Skeletal muscle tissue (tissue), 3 donors: ENCODE measurements at regions not wholly inside any gene's neighbourhood (a gene's known extent, or its start where the extent isn't known, plus 50 kb on each side); places are given as distances from the start of the nearest gene placed in this dataset.
"Not testable (repeated sequence)": the region's sequence is repeated elsewhere in the genome, so short reads cannot be mapped to it uniquely, and the experiment has no call there.

Source experiments
- H3K27ac ChIP-seq: one replicate; pipeline ENCODE4 v1.7.0; 2013; ENCODE audit warnings: mild to moderate bottlenecking, low read depth, low read length, inconsistent platforms
- H3K27me3 ChIP-seq, 3 donors: one replicate each; pipeline ENCODE4 v1.7.0; 2013; ENCODE audit warnings: low read length in 3 of 3; ENCODE audit not compliant: control insufficient read depth in 3 of 3, insufficient read depth in 3 of 3
- H3K36me3 ChIP-seq, 3 donors: one replicate each; pipeline ENCODE4 v1.7.0; 2013; ENCODE audit warnings: low read length in 3 of 3; ENCODE audit not compliant: control insufficient read depth in 3 of 3, insufficient read depth in 3 of 3
- H3K4me1 ChIP-seq, 3 donors: one replicate each; pipeline ENCODE4 v1.7.0; 2013; ENCODE audit warnings: low read length in 3 of 3, mild to moderate bottlenecking in 3 of 3; ENCODE audit not compliant: control insufficient read depth in 3 of 3, insufficient read depth in 3 of 3
- H3K4me3 ChIP-seq, 3 donors: one replicate each; pipeline ENCODE4 v1.7.0; 2013; ENCODE audit warnings: low read length in 3 of 3
- H3K9ac ChIP-seq, 3 donors: one replicate each; pipeline ENCODE4 v1.7.0; 2013; ENCODE audit warnings: low read length in 3 of 3, mild to moderate bottlenecking in 3 of 3, moderate library complexity in 2 of 3, low read depth in 1 of 3
- H3K9me3 ChIP-seq, 3 donors: one replicate each; pipeline ENCODE4 v1.7.0; 2013; ENCODE audit warnings: low read length in 3 of 3; ENCODE audit not compliant: control insufficient read depth in 3 of 3
- donor health status: Osteomylitis.

- Histone ChIP-seq H3K4me1 (no peaks in the 10 kb centered on the region), H3K9ac (no peak overlapping the region), H3K36me3 (no peaks in the 10 kb centered on the region), H3K4me3 (no peak overlapping the region), H3K27ac (no peak overlapping the region), H3K27me3 (no peaks in the 10 kb centered on the region), H3K9me3 (peaks cover 0 to 3% (median 0%) of the 10 kb centered on the region in 3 donors)
Observed at GRCh38 chr13:84086847-84087162, 204.5 kb upstream of the SLITRK1 start.

GRCh38 chr13:84086098-84086846 lies 204.0 kb upstream of the SLITRK1 start:
- not testable (repeated sequence) for H3K27ac ChIP-seq, H3K9me3 ChIP-seq, H3K9ac ChIP-seq, H3K36me3 ChIP-seq, H3K27me3 ChIP-seq, H3K4me3 ChIP-seq, H3K4me1 ChIP-seq

GRCh38 chr13:84082462-84082861 lies 200.2 kb upstream of the SLITRK1 start:
- H3K9me3 ChIP-seq = peaks cover 0 to 3% (median 0%) of the 10 kb centered on the region in 3 donors
- H3K9ac ChIP-seq = no peak overlapping the region
- no peaks in the 10 kb centered on the region for H3K4me1 ChIP-seq
- no peaks in the 10 kb centered on the region for H3K36me3 ChIP-seq
- H3K27ac ChIP-seq = no peak overlapping the region
- no peak overlapping the region for H3K4me3 ChIP-seq
- H3K27me3 ChIP-seq = no peaks in the 10 kb centered on the region

- no peak overlapping the region for H3K27ac ChIP-seq
- H3K9ac ChIP-seq = no peak overlapping the region
- H3K9me3 ChIP-seq = no peaks in the 10 kb centered on the region
- no peaks in the 10 kb centered on the region for H3K36me3 ChIP-seq
- no peak overlapping the region for H3K4me3 ChIP-seq
- no peaks in the 10 kb centered on the region for H3K4me1 ChIP-seq
- H3K27me3 ChIP-seq = no peaks in the 10 kb centered on the region
Observed at GRCh38 chr13:84080748-84081530, 198.7 kb upstream of the SLITRK1 start.

GRCh38 chr13:84077271-84077670 lies 195.0 kb upstream of the SLITRK1 start:
- Histone ChIP-seq H3K4me3 (no peak overlapping the region), H3K27me3 (no peaks in the 10 kb centered on the region), H3K9me3 (no peaks in the 10 kb centered on the region), H3K4me1 (no peaks in the 10 kb centered on the region), H3K9ac (no peak overlapping the region), H3K27ac (no peak overlapping the region), H3K36me3 (no peaks in the 10 kb centered on the region)

GRCh38 chr13:84076280-84076679 lies 194.0 kb upstream of the SLITRK1 start:
- H3K4me3 ChIP-seq = no peak overlapping the region
- no peak overlapping the region for H3K27ac ChIP-seq
- no peaks in the 10 kb centered on the region for H3K36me3 ChIP-seq
- H3K9ac ChIP-seq = no peak overlapping the region
- no peaks in the 10 kb centered on the region for H3K9me3 ChIP-seq
- H3K4me1 ChIP-seq = no peaks in the 10 kb centered on the region
- no peaks in the 10 kb centered on the region for H3K27me3 ChIP-seq

GRCh38 chr13:84050536-84050935 lies 168.3 kb upstream of the SLITRK1 start:
- Histone ChIP-seq H3K9ac (no peak overlapping the region), H3K9me3 (no peaks in the 10 kb centered on the region), H3K27ac (no peak overlapping the region), H3K27me3 (no peaks in the 10 kb centered on the region), H3K36me3 (no peaks in the 10 kb centered on the region), H3K4me3 (no peak overlapping the region), H3K4me1 (no peaks in the 10 kb centered on the region)

- Histone ChIP-seq H3K4me3 (no peak overlapping the region), H3K27me3 (no peaks in the 10 kb centered on the region), H3K4me1 (no peaks in the 10 kb centered on the region), H3K36me3 (no peaks in the 10 kb centered on the region), H3K9ac (no peak overlapping the region), H3K27ac (no peak overlapping the region), H3K9me3 (no peaks in the 10 kb centered on the region)
Observed at GRCh38 chr13:84049443-84050219, 167.4 kb upstream of the SLITRK1 start.

GRCh38 chr13:84044805-84045204 lies 162.5 kb upstream of the SLITRK1 start:
- no peak overlapping the region for H3K9ac ChIP-seq
- H3K27me3 ChIP-seq = no peaks in the 10 kb centered on the region
- H3K27ac ChIP-seq = no peak overlapping the region
- H3K36me3 ChIP-seq = no peaks in the 10 kb centered on the region
- no peaks in the 10 kb centered on the region for H3K4me1 ChIP-seq
- no peak overlapping the region for H3K4me3 ChIP-seq
- H3K9me3 ChIP-seq = no peaks in the 10 kb centered on the region

- Histone ChIP-seq H3K27ac (no peak overlapping the region), H3K36me3 (no peaks in the 10 kb centered on the region), H3K4me1 (no peaks in the 10 kb centered on the region), H3K9me3 (no peaks in the 10 kb centered on the region), H3K4me3 (no peak overlapping the region), H3K27me3 (no peaks in the 10 kb centered on the region), H3K9ac (no peak overlapping the region)
Observed at GRCh38 chr13:84038001-84038400, 155.7 kb upstream of the SLITRK1 start.
